ENCODE measurements at regions not wholly inside any gene's neighbourhood (a gene's known extent, or its start where the extent isn't known, plus 50 kb on each side); places are given as distances from the start of the nearest gene placed in this dataset.
"Not testable (repeated sequence)": the region's sequence is repeated elsewhere in the genome, so short reads cannot be mapped to it uniquely, and the experiment has no call there.

GRCh38 chr5:62183727-62184126, 122.3 kb upstream of the KIF2A start:
- no peak for DNase-seq

GRCh38 chr5:62184444-62184843, 121.6 kb upstream of the KIF2A start:
- no peak for DNase-seq

GRCh38 chr5:62190173-62190572, 115.8 kb upstream of the KIF2A start:
- no peak for DNase-seq

- DNase-seq: no peak
These were observed 115.1 kb upstream of the KIF2A start for GRCh38 chr5:62190931-62191330.

DNA sequence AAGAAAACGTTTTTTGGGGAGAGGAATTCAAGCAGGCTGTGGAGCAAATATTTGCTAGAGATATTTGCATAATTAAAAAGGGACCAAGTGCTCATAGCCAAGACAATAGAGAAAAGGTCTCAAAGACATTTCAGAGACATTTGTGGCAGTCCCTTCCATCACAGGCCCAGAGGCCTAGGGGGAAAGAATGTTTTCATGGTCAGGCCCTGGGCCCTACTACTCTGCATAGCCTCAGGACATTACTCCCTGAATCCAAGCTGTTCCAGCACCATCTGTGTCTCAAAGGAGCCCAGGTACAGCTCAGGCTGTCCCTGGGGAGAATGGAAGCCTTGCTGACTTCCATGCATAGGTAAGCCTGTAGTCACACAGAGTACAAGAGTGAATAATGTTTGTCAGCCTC, 113.0 kb upstream of the KIF2A start:
- no peak for DNase-seq

- DNase-seq: not testable (repeated sequence)
These were observed 109.5 kb upstream of the KIF2A start for GRCh38 chr5:62196532-62196931.

GRCh38 chr5:62197697-62198096, 108.3 kb upstream of the KIF2A start:
- DNase-seq: no peak

- no peak for DNase-seq
These were observed 107.6 kb upstream of the KIF2A start for GRCh38 chr5:62198421-62198820.

DNA sequence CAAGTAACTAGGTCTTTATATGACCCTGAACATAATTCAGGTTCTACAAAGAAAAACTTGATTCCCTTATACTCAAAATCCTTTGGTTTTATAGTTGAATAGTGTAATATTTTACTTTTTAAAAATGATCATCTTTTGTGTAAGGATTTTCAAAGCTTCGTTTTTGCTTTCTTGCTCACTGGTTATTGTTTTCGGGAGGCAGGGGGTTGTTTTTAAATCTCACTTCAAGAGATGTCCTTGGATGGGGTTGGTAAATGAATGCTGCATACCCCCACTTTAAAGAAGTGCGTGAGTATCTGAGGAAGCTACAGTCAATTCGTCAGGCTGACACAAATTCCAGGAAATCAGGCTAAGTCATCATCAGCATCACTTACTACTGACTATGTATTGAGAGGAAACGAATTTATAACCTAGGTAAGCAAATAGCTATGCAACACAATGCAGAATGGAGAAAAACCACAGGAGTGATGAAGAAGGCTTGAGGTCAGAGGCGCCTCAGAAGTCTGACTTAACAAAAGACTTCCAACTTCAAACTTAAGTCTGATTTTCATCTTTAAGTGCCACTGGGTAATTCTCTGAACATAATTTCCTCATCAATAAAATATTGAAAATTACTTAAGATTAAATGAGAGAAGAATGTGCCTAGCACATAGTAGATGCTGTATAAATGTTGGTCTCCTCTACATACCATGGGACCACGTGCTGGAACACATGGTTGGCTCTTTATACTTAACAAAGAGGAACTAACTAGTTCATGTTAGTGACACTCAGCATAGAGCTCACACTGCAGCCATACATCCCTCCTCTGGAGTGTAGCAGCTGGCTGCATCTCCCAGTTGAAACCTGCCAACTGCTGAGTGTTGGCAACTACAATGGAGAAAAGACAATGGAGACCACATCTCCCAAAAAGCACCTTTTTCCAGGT, 106.0 kb upstream of the KIF2A start:
- DNase-seq: no peak

- no peak for DNase-seq
These were observed 99.7 kb upstream of the KIF2A start for GRCh38 chr5:62206150-62206829.

DNA sequence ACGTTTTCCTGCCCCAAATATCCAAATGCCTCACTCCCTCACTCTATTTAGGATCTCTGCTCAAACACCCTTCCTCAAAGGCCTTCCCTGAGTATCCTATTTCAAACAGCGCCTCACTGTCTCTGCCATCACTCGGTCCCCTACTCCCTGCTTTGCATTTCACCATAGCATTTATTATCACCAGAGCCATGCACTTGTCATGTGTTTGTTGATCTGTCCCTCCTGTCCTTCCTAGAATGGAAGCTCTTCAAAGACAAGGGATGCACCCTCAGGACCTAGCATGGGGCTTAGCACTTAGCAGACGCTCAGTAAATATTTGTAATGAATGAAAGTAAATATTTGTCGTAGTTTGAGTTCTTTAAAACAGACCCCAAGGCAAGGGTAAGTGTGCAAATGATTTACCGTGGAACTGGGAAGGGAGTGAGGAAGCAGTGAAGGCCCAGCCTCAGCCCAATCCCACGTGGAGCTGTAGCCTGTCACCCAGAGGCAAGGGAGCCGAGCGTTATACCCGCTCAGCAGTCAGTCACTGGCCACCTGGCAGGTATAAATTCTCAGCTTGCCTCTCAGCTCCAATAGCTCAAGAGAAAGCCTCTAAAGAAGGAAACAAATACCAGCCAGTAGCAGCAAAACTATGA, 97.7 kb upstream of the KIF2A start:
- DNase-seq: no peak

GRCh38 chr5:62211405-62211804, 94.6 kb upstream of the KIF2A start:
- DNase-seq: no peak

DNA sequence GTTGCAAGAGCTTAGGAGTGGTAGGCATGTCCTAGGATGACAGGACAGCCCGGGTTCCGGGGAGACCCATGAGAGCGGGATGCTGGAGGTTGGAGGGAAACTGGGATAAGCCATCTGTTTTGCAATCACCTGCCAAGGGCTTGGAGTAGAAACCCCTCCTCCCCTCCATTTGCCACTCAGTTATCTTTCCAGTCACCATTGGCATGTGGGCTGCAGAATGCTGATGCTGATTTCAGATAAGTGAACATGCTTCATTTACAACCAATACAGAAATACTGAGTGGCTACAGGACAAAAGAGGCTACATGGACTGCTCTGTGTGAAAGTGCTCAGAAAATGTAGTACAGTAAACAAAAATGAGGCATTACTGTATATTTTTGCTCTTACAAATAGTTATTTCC, 93.4 kb upstream of the KIF2A start:
- DNase-seq: no peak

GRCh38 chr5:62214701-62215100, 91.3 kb upstream of the KIF2A start:
- DNase-seq: no peak

DNA sequence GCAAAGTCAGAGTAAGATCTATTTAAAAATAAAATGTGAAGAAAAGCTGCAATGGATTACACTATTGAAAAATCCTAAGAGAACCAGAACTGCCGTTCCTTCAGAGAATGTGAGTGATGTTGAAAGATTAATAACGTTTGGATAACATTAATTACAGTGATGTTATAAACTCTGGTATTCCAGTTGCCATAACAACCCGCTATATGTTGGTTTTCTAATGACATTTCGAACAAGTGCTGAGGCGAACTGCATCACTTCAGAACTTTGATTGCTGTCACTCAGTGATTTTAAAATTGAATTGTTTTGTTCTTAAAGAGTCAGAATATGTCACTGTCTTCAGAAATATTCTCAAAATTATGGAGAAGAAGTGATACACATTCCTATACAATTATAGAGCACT, 89.4 kb upstream of the KIF2A start:
- not testable (repeated sequence) for DNase-seq

DNA sequence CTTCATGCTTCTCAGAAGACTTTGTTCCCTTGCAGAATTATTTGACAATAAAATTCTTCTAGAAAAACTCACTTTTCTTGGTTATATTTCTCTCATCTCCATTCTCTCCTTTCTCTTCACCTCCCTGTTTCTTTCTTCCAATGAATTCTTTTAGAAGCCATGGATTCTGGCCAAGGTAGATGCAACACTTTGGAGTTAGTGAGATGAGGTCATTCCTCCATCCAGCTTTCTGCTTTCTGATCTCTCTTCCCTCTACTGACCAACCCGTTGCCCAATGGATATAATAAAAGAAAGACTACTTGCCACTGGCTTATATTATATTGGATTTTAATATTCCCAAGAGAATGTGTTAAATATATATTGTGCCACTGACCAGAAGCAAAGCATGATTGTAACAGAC, 88.9 kb upstream of the KIF2A start:
- DNase-seq: not testable (repeated sequence)

DNA sequence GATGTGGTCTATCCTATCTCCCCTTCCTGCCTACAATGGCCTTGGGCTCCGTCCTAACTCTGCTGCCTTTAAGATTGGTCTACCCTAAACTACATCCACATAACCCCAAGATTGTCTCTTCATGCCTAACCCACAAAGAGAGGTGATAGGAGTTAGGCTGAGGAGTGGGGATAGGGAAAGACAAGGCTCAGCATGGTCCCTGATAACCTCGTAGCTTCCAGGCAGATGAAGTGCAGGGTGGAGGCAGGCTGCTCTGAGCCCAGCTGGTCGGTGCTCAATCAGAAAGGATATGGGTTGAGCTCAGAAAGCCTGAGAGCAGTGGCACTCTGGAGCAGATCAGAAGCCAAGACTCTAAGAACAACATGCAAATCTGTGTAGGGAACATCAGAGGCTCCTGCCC, 87.1 kb upstream of the KIF2A start:
- not testable (repeated sequence) for DNase-seq

DNA sequence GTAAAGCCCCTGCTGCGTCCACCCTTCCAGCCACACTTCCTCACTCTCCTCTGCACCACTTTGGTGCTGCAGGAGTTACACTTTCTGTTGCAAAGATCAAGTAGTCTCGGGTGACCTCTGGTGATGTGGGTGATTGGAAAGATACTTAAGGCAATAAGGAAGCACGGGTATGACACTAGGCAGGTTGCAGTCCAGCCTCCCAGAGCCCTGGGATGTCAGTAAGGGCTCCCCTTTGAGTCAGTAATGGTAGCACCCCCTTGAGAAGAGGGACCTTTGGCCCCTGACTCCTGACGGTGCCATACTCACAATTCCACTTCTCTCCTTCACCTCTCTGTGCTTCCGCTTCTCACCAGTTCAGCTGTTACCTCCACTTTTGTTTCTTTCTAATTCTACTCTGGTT, 84.1 kb upstream of the KIF2A start:
- DNase-seq: not testable (repeated sequence)

DNA sequence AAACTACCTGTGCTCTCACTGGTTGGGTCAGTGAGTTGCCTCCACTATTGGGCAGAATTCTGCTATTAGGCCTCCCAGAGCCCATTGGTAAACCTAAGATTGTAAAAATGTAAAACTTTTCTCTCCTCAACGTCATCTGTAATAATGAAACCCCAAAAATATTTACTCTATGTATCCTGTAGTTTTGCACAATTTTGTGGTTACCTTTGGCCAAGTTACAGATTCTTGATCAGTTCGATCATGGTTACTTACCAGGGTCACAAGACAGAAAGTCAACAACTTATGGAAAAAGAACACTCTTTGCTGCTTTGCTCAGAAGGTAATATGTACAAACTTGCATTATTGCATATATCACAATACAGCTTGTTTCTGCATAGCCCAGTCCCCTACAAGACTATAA, 83.7 kb upstream of the KIF2A start:
- not testable (repeated sequence) for DNase-seq

DNA sequence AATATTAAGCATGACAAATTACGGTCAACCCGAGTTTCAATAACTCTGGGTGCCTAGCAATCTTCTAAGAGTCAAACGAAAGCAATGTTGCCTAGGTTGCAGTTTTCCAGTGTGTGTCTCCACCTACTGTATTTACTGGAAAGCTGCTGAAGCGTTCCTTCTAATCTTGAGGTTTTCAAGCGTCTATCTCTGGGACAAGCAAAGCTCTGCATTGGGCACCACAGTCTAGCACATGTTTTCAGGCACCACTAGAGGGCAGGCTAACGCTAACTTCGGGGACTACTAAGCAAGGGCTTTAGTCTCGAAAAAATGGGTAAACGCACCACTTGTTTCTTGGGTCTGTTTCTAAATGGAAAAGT, 82.7 kb upstream of the KIF2A start:
- DNase-seq: not testable (repeated sequence)

DNA sequence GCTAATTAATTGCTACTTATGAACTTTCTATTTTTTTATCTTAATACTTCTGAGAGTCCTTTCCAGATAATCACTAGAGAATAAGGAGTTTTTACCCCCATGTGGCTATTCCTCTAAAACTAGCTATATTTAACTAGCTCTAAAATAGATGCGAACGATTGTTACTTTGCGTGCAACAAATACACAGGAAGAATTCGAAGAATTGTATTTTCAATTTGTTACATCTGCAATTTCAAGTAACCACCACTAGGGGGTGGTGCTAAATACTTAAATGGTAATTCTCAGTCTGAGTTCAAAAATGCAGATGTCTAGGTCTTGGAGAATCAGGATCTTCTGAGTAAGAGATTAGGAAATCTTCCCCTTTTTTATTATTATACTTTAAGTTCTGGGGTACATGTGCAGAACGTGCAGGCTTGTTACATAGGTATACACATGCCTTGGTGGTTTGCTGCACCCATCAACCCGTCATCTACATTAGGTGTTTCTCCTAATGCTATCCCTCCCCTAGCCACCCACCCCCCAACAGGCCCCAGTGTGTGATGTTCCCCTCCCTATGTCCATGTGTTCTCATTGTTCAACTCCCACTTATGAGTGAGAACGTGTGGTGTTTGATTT, 80.9 kb upstream of the KIF2A start:
- DNase-seq: not testable (repeated sequence)

DNA sequence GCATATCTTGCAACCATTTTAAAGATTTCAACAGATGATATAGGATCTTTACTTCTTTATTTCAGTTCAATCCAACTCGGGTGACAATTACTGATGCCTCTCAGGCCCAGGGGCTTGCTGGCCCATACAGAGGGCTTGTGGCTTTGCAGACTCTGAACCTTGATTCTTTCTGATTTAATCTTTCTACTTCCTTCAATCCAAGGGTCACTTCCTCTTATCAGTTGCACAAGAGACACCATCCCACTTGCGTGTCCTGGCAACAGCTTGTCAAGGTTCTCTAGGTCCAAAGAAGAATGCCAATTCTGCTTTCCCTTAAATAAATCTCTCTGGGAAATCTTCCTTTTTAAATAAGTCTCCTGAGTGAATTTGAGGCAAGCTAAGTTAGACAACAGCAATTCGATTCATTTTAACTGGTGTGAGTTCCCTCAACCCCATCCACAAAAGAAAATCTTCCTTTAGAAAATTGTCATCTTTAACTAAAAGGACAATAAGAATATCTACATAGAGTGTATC, 75.1 kb upstream of the KIF2A start:
- not testable (repeated sequence) for DNase-seq

GRCh38 chr5:62231576-62231975, 74.4 kb upstream of the KIF2A start:
- DNase-seq: no peak

Measured in tongue (tissue), 1 donor.